ENCODE measurements at regions not wholly inside any gene's neighbourhood (a gene's known extent, or its start where the extent isn't known, plus 50 kb on each side); places are given as distances from the start of the nearest gene placed in this dataset.

DNA sequence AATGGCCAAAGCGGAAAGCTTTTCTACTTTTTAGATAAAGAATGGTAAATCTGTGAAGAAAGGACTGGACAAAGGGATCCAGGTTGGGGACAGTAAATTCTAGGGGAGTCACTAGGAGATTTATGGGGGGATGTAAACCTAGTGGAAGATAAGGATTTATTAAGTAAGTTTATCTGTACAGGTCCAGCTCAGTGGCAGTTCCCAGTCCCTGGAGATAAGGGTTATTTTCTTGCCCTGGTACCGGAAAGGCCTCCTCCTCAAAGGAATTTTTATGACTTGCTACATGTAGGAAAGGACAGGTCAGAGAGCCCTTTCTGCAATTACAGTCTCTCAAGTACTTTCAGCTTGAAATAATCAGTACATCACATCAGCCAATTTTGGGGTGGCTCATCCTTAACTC, 72.6 kb upstream of the BICD1 start:
- H3K27me3 ChIP-seq (ENCODE audit: control insufficient read depth, insufficient read depth, low read length): peaks cover 7% of the 10 kb centered on the region; the same call in 1 of the 2 replicates
- H4K20me1 ChIP-seq (ENCODE audit: insufficient read depth, low read length): no peaks in the 10 kb centered on the region
- H3K23ac ChIP-seq (ENCODE audit: low read depth, low read length): no peak overlapping the region
- no peak overlapping the region for H2AK5ac ChIP-seq (ENCODE audit: low read depth, low read length)
- no peaks in the 10 kb centered on the region for H3K36me3 ChIP-seq (ENCODE audit: control insufficient read depth, insufficient read depth, low read length)
- no peak overlapping the region for H4K8ac ChIP-seq (ENCODE audit: low read depth in 2 of 2, low read length in 2 of 2)
- H3K9me3 ChIP-seq (ENCODE audit: control insufficient read depth, insufficient read depth, low read length): no peaks in the 10 kb centered on the region
- CTCF ChIA-PET: interaction anchor here (0.6 kb wide), 1 partner anchor 24 kb away, joined by 4 read pairs; no protein-coding TSS in a partner anchor
- TF ChIP-seq BHLHE40 (IDR thresholded peaks at IDR 0.05; ENCODE audit: low read depth, low read length) (no peak), SMC3 (IDR thresholded peaks at IDR 0.05; ENCODE audit: low read depth, low read length) (no peak), NFE2L2 (IDR thresholded peaks at IDR 0.05; ENCODE audit: low read depth, low read length) (no peak), FOS (IDR thresholded peaks at IDR 0.05; ENCODE audit: low read depth, low read length) (no peak), CHD1 (IDR thresholded peaks at IDR 0.05; ENCODE audit: low read depth, low read length) (no peak), MAFK (IDR thresholded peaks at IDR 0.05; ENCODE audit: low read depth, low read length) (no peak), POLR2A (IDR thresholded peaks at IDR 0.05; ENCODE audit: low read depth, low read length) (no peak)
- TF ChIP-seq, protein P1, sequence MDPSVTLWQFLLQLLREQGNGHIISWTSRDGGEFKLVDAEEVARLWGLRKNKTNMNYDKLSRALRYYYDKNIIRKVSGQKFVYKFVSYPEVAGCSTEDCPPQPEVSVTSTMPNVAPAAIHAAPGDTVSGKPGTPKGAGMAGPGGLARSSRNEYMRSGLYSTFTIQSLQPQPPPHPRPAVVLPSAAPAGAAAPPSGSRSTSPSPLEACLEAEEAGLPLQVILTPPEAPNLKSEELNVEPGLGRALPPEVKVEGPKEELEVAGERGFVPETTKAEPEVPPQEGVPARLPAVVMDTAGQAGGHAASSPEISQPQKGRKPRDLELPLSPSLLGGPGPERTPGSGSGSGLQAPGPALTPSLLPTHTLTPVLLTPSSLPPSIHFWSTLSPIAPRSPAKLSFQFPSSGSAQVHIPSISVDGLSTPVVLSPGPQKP (IDR thresholded peaks at IDR 0.05; ENCODE audit: borderline replicate concordance, low read depth, low read length): no peak
- WGBS, 2 experiments (ENCODE audit: extremely low coverage in 2 of 2, insufficient read length in 1 of 2): no CpG with 5 or more reads among the region's 2 CpGs
- H4K91ac ChIP-seq (ENCODE audit: insufficient read depth, low read depth, low read length): no peak overlapping the region
- H3K18ac ChIP-seq (ENCODE audit: low read depth, low read length): no peak overlapping the region
- no peak overlapping the region for H3K9ac ChIP-seq (ENCODE audit: low read depth, low read length)
- no peak overlapping the region for H2AFZ ChIP-seq (replicated peaks; ENCODE audit: low read length, poor library complexity)
- in situ Hi-C loops (cut with MboI; ENCODE audit: low sequenced_read_pairs) (no loop called here), intact Hi-C loops (cut with micrococcal nuclease) (no loop called here), dilution Hi-C loops (cut with HindIII; ENCODE audit: low sequenced_read_pairs, unreplicated experiment) (no loop called here)
- H3K14ac ChIP-seq (replicated peaks; ENCODE audit: low read depth, low read length): no peak overlapping the region
- H2BK120ac ChIP-seq (ENCODE audit: low read depth, low read length): no peak overlapping the region
- POLR2A ChIA-PET (ENCODE audit: unreplicated experiment): no interaction called here
- no peak overlapping the region for H2BK5ac ChIP-seq (ENCODE audit: low read depth, low read length, poor library complexity, severe bottlenecking)
- no peak overlapping the region for H3K27ac ChIP-seq (ENCODE audit: insufficient read depth, low read length)
- no peaks in the 10 kb centered on the region for H3K79me1 ChIP-seq (ENCODE audit: low read depth in 1 of 2, low read length in 2 of 2)
- no peak overlapping the region for H3K4ac ChIP-seq (ENCODE audit: low read depth, low read length)
- no peak overlapping the region for H3K4me3 ChIP-seq (ENCODE audit: insufficient read depth, low read depth, low read length)
- no peak overlapping the region for H2BK15ac ChIP-seq (ENCODE audit: low read depth, low read length)
- DNase-seq (no peak), ATAC-seq (ENCODE audit: low read depth) (no peak)
- no TSS peak for BruUV-seq (replicated peaks)
- H4K5ac ChIP-seq (ENCODE audit: low read depth, low read length): no peak overlapping the region
- no peak overlapping the region for H2AK9ac ChIP-seq (replicated peaks; ENCODE audit: low read depth, low read length, poor library complexity)
- H3K4me2 ChIP-seq (ENCODE audit: low read depth, low read length): no peak overlapping the region
- no peaks in the 10 kb centered on the region for H3K9me1 ChIP-seq (ENCODE audit: insufficient read depth, low read length)
- no peak overlapping the region for H2BK20ac ChIP-seq (ENCODE audit: low read depth, low read length)
- no peaks in the 10 kb centered on the region for H3K4me1 ChIP-seq (ENCODE audit: control insufficient read depth, insufficient read depth, low read length)
- H3K56ac ChIP-seq (ENCODE audit: extremely low read depth, insufficient read depth, low read length): no peak overlapping the region

All from IMR-90 (cell line).